HepG2 (cell line): ENCODE measurements at regions not wholly inside any gene's neighbourhood (a gene's known extent, or its start where the extent isn't known, plus 50 kb on each side); places are given as distances from the start of the nearest gene placed in this dataset.

Source experiments
- ATAC-seq: fragments of 200-7000 bp; cut with Tn5 transposase; 3 replicates; pipeline ENCODE4 v1.9.1; 2020; ENCODE audit warnings: mild to moderate bottlenecking, moderate library complexity
- BruUV-seq: library from RNA; stranded (reverse); fragments of 400-500 nt; replicated peaks from 2 replicates; lab custom pipeline; 2021; lab: Mats Ljungman, UMichigan
- CTCF ChIA-PET: fragments of 300-600 bp; formaldehyde crosslinking; extraction: SDS; loops from one replicate; lab custom pipeline; 2021; ENCODE audit warnings: low total read pairs, inconsistent platforms, low intra/inter-chr PET ratio; lab: Yijun Ruan, JAX
- POLR2A ChIA-PET: fragments of 350-600 bp; sonication (Branson Sonifier 250); formaldehyde crosslinking; loops from one replicate; lab custom pipeline; 2020; ENCODE audit warnings: antibody characterized with exemption, inconsistent platforms; lab: Yijun Ruan, JAX
- DNase-seq: peaks from one replicate; pipeline ENCODE4 v3.0.0-alpha.2; 2015; ENCODE audit warnings: low spot score
- FAIRE-seq: peaks from 3 replicates; lab custom pipeline; 2011; peaks lifted over from hg19 to GRCh38; lab: Jason Lieb, UNC
- H2AFZ ChIP-seq: one replicate; pipeline ENCODE4 v1.6.1; 2011; ENCODE audit warnings: low read length, inconsistent platforms
- H3K27ac ChIP-seq: fragments of 300-600 bp; 3 replicates; pipeline ENCODE4 v1.8.0; 2011; ENCODE audit warnings: mixed run types, mild to moderate bottlenecking, mixed read lengths, low read length, inconsistent platforms; ENCODE audit not compliant: insufficient read depth; ENCODE audit errors: extremely low read length
- H3K27me3 ChIP-seq, 2 experiments: fragments of 200-600 bp in 1 of 2; 2 replicates in 1 of 2; 3 replicates in 1 of 2; pipeline versions ENCODE4 v1.6.0 to v1.8.0; 2011; ENCODE audit warnings: low read length in 2 of 2, mild to moderate bottlenecking in 2 of 2, moderate library complexity in 2 of 2, inconsistent platforms in 1 of 2; ENCODE audit not compliant: insufficient read depth in 2 of 2, control insufficient read depth in 1 of 2
- H3K36me3 ChIP-seq, 2 experiments: fragments of 200-600 bp in 1 of 2; replicated peaks in 1 of 2; 2 replicates in 1 of 2; 3 replicates in 1 of 2; pipeline versions ENCODE4 v1.5.1 to v1.8.0; 2011; ENCODE audit warnings: low read length in 2 of 2, inconsistent platforms in 1 of 2; ENCODE audit not compliant: insufficient read depth in 2 of 2, control insufficient read depth in 1 of 2
- H3K4me1 ChIP-seq: 2 replicates; pipeline ENCODE4 v1.5.1; 2012; ENCODE audit warnings: low read length, inconsistent platforms; ENCODE audit not compliant: insufficient read depth
- H3K4me2 ChIP-seq: 2 replicates; pipeline ENCODE4 v1.6.0; 2011; ENCODE audit warnings: low read depth, low read length, inconsistent platforms
- H3K4me3 ChIP-seq, 3 experiments: fragments of 200-600 bp in 1 of 3; sonication (generic), shearing (Covaris generic) in 1 of 3; replicated peaks in 1 of 3; 2 replicates each; pipeline ENCODE4 v1.5.1; 2011 to 2016; ENCODE audit warnings: low read length in 3 of 3, inconsistent platforms in 2 of 3, low read depth in 2 of 3, mild to moderate bottlenecking in 2 of 3, control low read depth in 1 of 3, mixed read lengths in 1 of 3; ENCODE audit not compliant: insufficient read depth in 1 of 3
- H3K79me2 ChIP-seq: one replicate; pipeline ENCODE4 v1.6.1; 2011; ENCODE audit warnings: low read length, inconsistent platforms; ENCODE audit not compliant: insufficient read depth
- H3K9ac ChIP-seq: 2 replicates; pipeline ENCODE4 v1.6.0; 2011; ENCODE audit warnings: mild to moderate bottlenecking, low read depth, low read length, inconsistent platforms; ENCODE audit not compliant: insufficient read depth
- H3K9me3 ChIP-seq: 2 replicates; pipeline ENCODE4 v1.5.1; 2012; ENCODE audit warnings: mild to moderate bottlenecking, low read length
- H4K20me1 ChIP-seq: 2 replicates; pipeline ENCODE4 v1.6.0; 2011; ENCODE audit warnings: inconsistent platforms, mild to moderate bottlenecking, low read length, moderate library complexity; ENCODE audit not compliant: insufficient read depth
- DPF2 ChIP-seq: sonication (generic); formaldehyde crosslinking; IDR thresholded peaks from 2 replicates; pipeline ENCODE4 v1.4.0; 2020; ENCODE audit warnings: mild to moderate bottlenecking, low read depth, missing genetic modification reagents, borderline replicate concordance
- GATAD2A ChIP-seq: IDR thresholded peaks from 2 replicates; pipeline ENCODE4 v1.6.1; 2016
- MTA3 ChIP-seq: sonication (generic); formaldehyde crosslinking; IDR thresholded peaks from 2 replicates; pipeline ENCODE4 v1.4.0; 2020; ENCODE audit warnings: missing genetic modification reagents
- POLR2A ChIP-seq, 2 experiments: IDR thresholded peaks; 2 replicates each; pipeline ENCODE4 v1.6.1; 2011; ENCODE audit warnings: low read depth in 2 of 2, low read length in 2 of 2, mild to moderate bottlenecking in 1 of 2, moderate library complexity in 1 of 2; ENCODE audit not compliant: insufficient read depth in 1 of 2
- ZNF230 ChIP-seq: sonication (generic); formaldehyde crosslinking; IDR thresholded peaks from 2 replicates; pipeline ENCODE4 v1.4.0; 2020; ENCODE audit warnings: mild to moderate bottlenecking, missing genetic modification reagents
- ZNF570 ChIP-seq: sonication (generic); formaldehyde crosslinking; IDR thresholded peaks from 2 replicates; pipeline ENCODE4 v1.4.0; 2020; ENCODE audit warnings: mild to moderate bottlenecking, missing genetic modification reagents, borderline replicate concordance
- ZSCAN9 ChIP-seq: IDR thresholded peaks from 2 replicates; pipeline ENCODE4 v1.6.1; 2016; ENCODE audit warnings: borderline replicate concordance
- WGBS: methylation state at CpG from one replicate; pipeline ENCODE4 v1.1.6; 2017; ENCODE audit warnings: low lambda C conversion rate; 5-methylcytosine and 5-hydroxymethylcytosine counted together
- in situ Hi-C: cut with HindIII; loops from 2 replicates; pipeline ENCODE4 v1.10.0; 2017; ENCODE audit warnings: low pct_unique_long_range_greater_than_20kb; ENCODE audit not compliant: extremely low pct_ligation_motif_present
- intact Hi-C: fragments of 100-400 bp; cut with micrococcal nuclease; formaldehyde crosslinking; loops from one replicate; pipeline ENCODE4 v1.10.0; 2022; ENCODE audit not compliant: unreplicated experiment
- TF ChIP-seq, protein P1 (sequence below): sonication (generic); formaldehyde crosslinking; conservative IDR thresholded peaks from 2 replicates; pipeline ENCODE4 v1.8.0; 2022; ENCODE audit warnings: missing genetic modification reagents
- TF ChIP-seq, protein P2 (sequence below): sonication (generic); formaldehyde crosslinking; IDR thresholded peaks from 2 replicates; pipeline ENCODE4 v1.4.0; 2020; ENCODE audit warnings: mild to moderate bottlenecking, low read depth, missing genetic modification reagents
- TF ChIP-seq, protein P3 (sequence below): sonication (generic); formaldehyde crosslinking; IDR thresholded peaks from 2 replicates; pipeline ENCODE4 v1.9.0; 2021; ENCODE audit warnings: mild to moderate bottlenecking, missing genetic modification reagents
- TF ChIP-seq, protein P4 (sequence below): sonication (generic); formaldehyde crosslinking; IDR thresholded peaks from 2 replicates; pipeline ENCODE4 v1.4.0; 2020; ENCODE audit warnings: missing genetic modification reagents, mild to moderate bottlenecking, borderline replicate concordance

DNA sequence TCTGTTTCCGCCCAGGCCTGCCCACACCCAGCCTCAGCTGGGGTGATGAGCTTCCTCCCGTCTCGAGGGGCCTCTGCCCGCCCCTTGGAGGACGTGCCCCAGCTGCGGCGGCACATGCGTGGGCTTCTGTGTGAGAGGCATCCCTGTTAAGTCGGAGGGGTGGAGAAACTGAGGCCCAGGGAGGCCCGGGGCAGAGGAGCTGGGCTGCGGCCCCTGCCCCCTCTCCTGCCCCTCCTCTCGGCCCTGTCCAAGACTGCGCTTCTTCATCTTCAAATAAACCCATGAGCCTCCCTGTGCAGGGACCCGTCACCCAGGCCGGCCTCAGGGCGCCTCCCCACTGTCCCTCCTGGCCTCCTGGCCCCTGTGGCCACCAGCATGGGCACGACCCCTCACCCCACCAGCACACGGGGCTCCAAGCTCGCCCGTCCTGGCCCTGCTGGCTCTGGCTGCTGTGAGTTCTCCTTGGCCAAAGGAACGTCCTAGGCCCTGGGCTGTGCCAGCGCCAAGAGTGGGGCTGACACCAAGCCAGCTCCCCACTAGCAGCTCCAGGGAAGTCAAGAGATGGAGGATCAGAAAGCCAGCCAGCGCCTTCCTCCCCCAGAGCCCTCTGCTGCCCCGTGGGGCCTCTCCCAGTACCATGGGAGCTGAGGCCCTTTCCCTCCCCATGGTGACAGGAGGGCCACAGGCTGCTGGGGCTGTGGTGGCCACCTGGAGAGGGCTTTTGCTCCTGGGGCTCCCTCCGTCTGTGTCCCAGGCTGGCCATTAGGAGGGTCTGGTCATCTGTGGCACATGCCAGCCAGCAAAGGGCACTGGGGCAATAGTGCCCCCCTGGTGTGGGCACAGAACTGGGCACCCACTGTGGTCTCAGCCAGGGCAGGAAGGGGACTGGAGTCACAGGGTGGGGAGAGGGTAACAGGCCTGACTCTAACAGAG lies 180.4 kb downstream of the KIF26A start:
- no peaks in the 10 kb centered on the region for H4K20me1 ChIP-seq
- no TSS peak for BruUV-seq
- no peak overlapping the region for H3K4me3 ChIP-seq
- H3K36me3 ChIP-seq = no peaks in the 10 kb centered on the region
- 20% methylated on average over 2 of the region's 25 CpGs for WGBS
- H3K9me3 ChIP-seq = no peaks in the 10 kb centered on the region
- H3K4me2 ChIP-seq = no peak overlapping the region
- ChIA-PET CTCF (no interaction called here), POLR2A (no interaction called here)
- ATAC-seq = no peak
- H2AFZ ChIP-seq = no peak overlapping the region
- H3K4me1 ChIP-seq = no peaks in the 10 kb centered on the region
- FAIRE-seq = no peak
- no peaks in the 10 kb centered on the region for H3K79me2 ChIP-seq
- intact Hi-C loops = no loop called here
- H3K9ac ChIP-seq = no peak overlapping the region
- no peak overlapping the region for H3K27ac ChIP-seq
- no peak for DNase-seq
- H3K27me3 ChIP-seq = peaks cover 10 to 55% of the 10 kb centered on the region in 2 experiments; a peak in 4 of 5 replicates
- in situ Hi-C loops = no loop called here
- TF ChIP-seq, protein P1, sequence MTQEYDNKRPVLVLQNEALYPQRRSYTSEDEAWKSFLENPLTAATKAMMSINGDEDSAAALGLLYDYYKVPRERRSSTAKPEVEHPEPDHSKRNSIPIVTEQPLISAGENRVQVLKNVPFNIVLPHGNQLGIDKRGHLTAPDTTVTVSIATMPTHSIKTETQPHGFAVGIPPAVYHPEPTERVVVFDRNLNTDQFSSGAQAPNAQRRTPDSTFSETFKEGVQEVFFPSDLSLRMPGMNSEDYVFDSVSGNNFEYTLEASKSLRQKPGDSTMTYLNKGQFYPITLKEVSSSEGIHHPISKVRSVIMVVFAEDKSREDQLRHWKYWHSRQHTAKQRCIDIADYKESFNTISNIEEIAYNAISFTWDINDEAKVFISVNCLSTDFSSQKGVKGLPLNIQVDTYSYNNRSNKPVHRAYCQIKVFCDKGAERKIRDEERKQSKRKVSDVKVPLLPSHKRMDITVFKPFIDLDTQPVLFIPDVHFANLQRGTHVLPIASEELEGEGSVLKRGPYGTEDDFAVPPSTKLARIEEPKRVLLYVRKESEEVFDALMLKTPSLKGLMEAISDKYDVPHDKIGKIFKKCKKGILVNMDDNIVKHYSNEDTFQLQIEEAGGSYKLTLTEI (CRISPR knock-in tag) = no peak
- TF ChIP-seq GATAD2A (CRISPR knock-in tag) (no peak), DPF2 (CRISPR knock-in tag) (no peak), ZSCAN9 (no peak), POLR2A (IDR thresholded peaks at IDR 0.05; ENCODE audit: insufficient read depth in 1 of 2, low read depth in 2 of 2, low read length in 2 of 2) (no peak), ZNF570 (no peak), MTA3 (CRISPR knock-in tag) (no peak), ZNF230 (CRISPR knock-in tag) (no peak)
- TF ChIP-seq, protein P2, sequence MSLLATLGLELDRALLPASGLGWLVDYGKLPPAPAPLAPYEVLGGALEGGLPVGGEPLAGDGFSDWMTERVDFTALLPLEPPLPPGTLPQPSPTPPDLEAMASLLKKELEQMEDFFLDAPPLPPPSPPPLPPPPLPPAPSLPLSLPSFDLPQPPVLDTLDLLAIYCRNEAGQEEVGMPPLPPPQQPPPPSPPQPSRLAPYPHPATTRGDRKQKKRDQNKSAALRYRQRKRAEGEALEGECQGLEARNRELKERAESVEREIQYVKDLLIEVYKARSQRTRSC = no peak
- TF ChIP-seq, protein P3, sequence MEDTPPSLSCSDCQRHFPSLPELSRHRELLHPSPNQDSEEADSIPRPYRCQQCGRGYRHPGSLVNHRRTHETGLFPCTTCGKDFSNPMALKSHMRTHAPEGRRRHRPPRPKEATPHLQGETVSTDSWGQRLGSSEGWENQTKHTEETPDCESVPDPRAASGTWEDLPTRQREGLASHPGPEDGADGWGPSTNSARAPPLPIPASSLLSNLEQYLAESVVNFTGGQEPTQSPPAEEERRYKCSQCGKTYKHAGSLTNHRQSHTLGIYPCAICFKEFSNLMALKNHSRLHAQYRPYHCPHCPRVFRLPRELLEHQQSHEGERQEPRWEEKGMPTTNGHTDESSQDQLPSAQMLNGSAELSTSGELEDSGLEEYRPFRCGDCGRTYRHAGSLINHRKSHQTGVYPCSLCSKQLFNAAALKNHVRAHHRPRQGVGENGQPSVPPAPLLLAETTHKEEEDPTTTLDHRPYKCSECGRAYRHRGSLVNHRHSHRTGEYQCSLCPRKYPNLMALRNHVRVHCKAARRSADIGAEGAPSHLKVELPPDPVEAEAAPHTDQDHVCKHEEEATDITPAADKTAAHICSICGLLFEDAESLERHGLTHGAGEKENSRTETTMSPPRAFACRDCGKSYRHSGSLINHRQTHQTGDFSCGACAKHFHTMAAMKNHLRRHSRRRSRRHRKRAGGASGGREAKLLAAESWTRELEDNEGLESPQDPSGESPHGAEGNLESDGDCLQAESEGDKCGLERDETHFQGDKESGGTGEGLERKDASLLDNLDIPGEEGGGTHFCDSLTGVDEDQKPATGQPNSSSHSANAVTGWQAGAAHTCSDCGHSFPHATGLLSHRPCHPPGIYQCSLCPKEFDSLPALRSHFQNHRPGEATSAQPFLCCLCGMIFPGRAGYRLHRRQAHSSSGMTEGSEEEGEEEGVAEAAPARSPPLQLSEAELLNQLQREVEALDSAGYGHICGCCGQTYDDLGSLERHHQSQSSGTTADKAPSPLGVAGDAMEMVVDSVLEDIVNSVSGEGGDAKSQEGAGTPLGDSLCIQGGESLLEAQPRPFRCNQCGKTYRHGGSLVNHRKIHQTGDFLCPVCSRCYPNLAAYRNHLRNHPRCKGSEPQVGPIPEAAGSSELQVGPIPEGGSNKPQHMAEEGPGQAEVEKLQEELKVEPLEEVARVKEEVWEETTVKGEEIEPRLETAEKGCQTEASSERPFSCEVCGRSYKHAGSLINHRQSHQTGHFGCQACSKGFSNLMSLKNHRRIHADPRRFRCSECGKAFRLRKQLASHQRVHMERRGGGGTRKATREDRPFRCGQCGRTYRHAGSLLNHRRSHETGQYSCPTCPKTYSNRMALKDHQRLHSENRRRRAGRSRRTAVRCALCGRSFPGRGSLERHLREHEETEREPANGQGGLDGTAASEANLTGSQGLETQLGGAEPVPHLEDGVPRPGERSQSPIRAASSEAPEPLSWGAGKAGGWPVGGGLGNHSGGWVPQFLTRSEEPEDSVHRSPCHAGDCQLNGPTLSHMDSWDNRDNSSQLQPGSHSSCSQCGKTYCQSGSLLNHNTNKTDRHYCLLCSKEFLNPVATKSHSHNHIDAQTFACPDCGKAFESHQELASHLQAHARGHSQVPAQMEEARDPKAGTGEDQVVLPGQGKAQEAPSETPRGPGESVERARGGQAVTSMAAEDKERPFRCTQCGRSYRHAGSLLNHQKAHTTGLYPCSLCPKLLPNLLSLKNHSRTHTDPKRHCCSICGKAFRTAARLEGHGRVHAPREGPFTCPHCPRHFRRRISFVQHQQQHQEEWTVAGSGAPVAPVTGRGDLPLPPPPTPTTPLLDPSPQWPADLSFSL (CRISPR knock-in tag) = no peak
- TF ChIP-seq, protein P4, sequence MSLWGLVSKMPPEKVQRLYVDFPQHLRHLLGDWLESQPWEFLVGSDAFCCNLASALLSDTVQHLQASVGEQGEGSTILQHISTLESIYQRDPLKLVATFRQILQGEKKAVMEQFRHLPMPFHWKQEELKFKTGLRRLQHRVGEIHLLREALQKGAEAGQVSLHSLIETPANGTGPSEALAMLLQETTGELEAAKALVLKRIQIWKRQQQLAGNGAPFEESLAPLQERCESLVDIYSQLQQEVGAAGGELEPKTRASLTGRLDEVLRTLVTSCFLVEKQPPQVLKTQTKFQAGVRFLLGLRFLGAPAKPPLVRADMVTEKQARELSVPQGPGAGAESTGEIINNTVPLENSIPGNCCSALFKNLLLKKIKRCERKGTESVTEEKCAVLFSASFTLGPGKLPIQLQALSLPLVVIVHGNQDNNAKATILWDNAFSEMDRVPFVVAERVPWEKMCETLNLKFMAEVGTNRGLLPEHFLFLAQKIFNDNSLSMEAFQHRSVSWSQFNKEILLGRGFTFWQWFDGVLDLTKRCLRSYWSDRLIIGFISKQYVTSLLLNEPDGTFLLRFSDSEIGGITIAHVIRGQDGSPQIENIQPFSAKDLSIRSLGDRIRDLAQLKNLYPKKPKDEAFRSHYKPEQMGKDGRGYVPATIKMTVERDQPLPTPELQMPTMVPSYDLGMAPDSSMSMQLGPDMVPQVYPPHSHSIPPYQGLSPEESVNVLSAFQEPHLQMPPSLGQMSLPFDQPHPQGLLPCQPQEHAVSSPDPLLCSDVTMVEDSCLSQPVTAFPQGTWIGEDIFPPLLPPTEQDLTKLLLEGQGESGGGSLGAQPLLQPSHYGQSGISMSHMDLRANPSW (CRISPR knock-in tag) = no peak
